ENCODE measurements at regions not wholly inside any gene's neighbourhood (a gene's known extent, or its start where the extent isn't known, plus 50 kb on each side); places are given as distances from the start of the nearest gene placed in this dataset.

GRCh38 chr9:1421436-1421835, 371.3 kb downstream of the DMRT2 start:
- DNase-seq (ENCODE audit: low spot score), result no peak

- no peak for DNase-seq (ENCODE audit: low spot score)
These were observed 377.7 kb downstream of the DMRT2 start for GRCh38 chr9:1427875-1428274.

GRCh38 chr9:1429297-1429696, 379.1 kb downstream of the DMRT2 start:
- peak; percentile 43 for DNase-seq (ENCODE audit: low spot score)

GRCh38 chr9:1431461-1431860, 381.3 kb downstream of the DMRT2 start:
- no peak for DNase-seq (ENCODE audit: low spot score)

- peak; percentile 25 for DNase-seq (ENCODE audit: low spot score)
These were observed 384.1 kb downstream of the DMRT2 start for GRCh38 chr9:1434052-1434767.

- no peak for DNase-seq (ENCODE audit: low spot score)
These were observed 384.7 kb downstream of the DMRT2 start for GRCh38 chr9:1434811-1435210.

- no peak for DNase-seq (ENCODE audit: low spot score)
These were observed 390.1 kb downstream of the DMRT2 start for GRCh38 chr9:1440256-1440655.

- DNase-seq (ENCODE audit: low spot score), result no peak
These were observed 391.9 kb downstream of the DMRT2 start for GRCh38 chr9:1442105-1442504.

- no peak for DNase-seq (ENCODE audit: low spot score)
These were observed 393.3 kb downstream of the DMRT2 start for GRCh38 chr9:1443450-1443849.

- DNase-seq (ENCODE audit: low spot score), result no peak
These were observed 396.5 kb downstream of the DMRT2 start for GRCh38 chr9:1446671-1447070.

GRCh38 chr9:1453636-1454035, 403.5 kb downstream of the DMRT2 start:
- no peak for DNase-seq (ENCODE audit: low spot score)

GRCh38 chr9:1454211-1454610, 404.1 kb downstream of the DMRT2 start:
- DNase-seq (ENCODE audit: low spot score), result no peak

- no peak for DNase-seq (ENCODE audit: low spot score)
These were observed 404.6 kb downstream of the DMRT2 start for GRCh38 chr9:1454616-1455347.

- DNase-seq (ENCODE audit: low spot score), result no peak
These were observed 405.6 kb downstream of the DMRT2 start for GRCh38 chr9:1455766-1456165.

GRCh38 chr9:1456301-1457024, 406.3 kb downstream of the DMRT2 start:
- DNase-seq (ENCODE audit: low spot score), result no peak

GRCh38 chr9:1457460-1457859, 407.3 kb downstream of the DMRT2 start:
- no peak for DNase-seq (ENCODE audit: low spot score)

GRCh38 chr9:1458503-1458902, 408.3 kb downstream of the DMRT2 start:
- DNase-seq (ENCODE audit: low spot score), result peak; percentile 86

- peak; percentile 74 for DNase-seq (ENCODE audit: low spot score)
These were observed 410.1 kb downstream of the DMRT2 start for GRCh38 chr9:1460143-1460769.

- DNase-seq (ENCODE audit: low spot score), result no peak
These were observed 411.7 kb downstream of the DMRT2 start for GRCh38 chr9:1461812-1462211.

GRCh38 chr9:1462626-1463308, 412.6 kb downstream of the DMRT2 start:
- peak; percentile 75 for DNase-seq (ENCODE audit: low spot score)

GRCh38 chr9:1469996-1470395, 419.8 kb downstream of the DMRT2 start:
- DNase-seq (ENCODE audit: low spot score), result no peak
